Testis (tissue), 2 donors: ENCODE measurements at regions not wholly inside any gene's neighbourhood (a gene's known extent, or its start where the extent isn't known, plus 50 kb on each side); places are given as distances from the start of the nearest gene placed in this dataset.
A peak's percentile ranks its signal among the peaks of the same experiment; 100 is the strongest.
"Not testable (repeated sequence)": the region's sequence is repeated elsewhere in the genome, so short reads cannot be mapped to it uniquely, and the experiment has no call there.

Experiments used
- DNase-seq: peaks from one replicate; pipeline ENCODE4 v3.0.0-alpha.2; 2019
- H3K27ac ChIP-seq, 2 donors: fragments of 200-600 bp; sonication (generic); one replicate each; pipeline ENCODE4 v1.5.1; 2019
- H3K27me3 ChIP-seq: fragments of 200-600 bp; sonication (generic); one replicate; pipeline ENCODE4 v1.5.1; 2019
- H3K36me3 ChIP-seq: fragments of 200-600 bp; sonication (generic); one replicate; pipeline ENCODE4 v1.5.1; 2017; ENCODE audit warnings: low read depth; ENCODE audit errors: missing control alignments
- H3K4me1 ChIP-seq: fragments of 200-600 bp; sonication (generic); one replicate; pipeline ENCODE4 v1.5.1; 2019
- H3K4me3 ChIP-seq, 2 donors: fragments of 200-600 bp; sonication (generic); one replicate each; pipeline ENCODE4 v1.5.1; 2017 to 2019
- H3K9me3 ChIP-seq: fragments of 200-600 bp; sonication (generic); one replicate; pipeline ENCODE4 v1.5.1; 2017
- POLR2A ChIP-seq: fragments of 450-650 bp; IDR thresholded peaks from one replicate; pipeline ENCODE4 v1.6.1; 2017; ENCODE audit warnings: antibody characterized with exemption, mild to moderate bottlenecking, moderate library complexity
- WGBS, 2 donors: methylation state at CpG; one replicate each; pipeline ENCODE4 v1.1.5; 2018; 5-methylcytosine and 5-hydroxymethylcytosine counted together
- intact Hi-C: fragments of 100-400 bp; cut with DNase I; formaldehyde crosslinking; loops from one replicate; pipeline ENCODE4 v1.15.1; 2023; ENCODE audit warnings: low total_unique reads
- TF ChIP-seq, protein P1 (sequence below), 3 experiments: fragments of 450-650 bp in 2 of 3; fragments of 200-600 bp in 1 of 3; sonication (generic) in 1 of 3; IDR thresholded peaks; one replicate each; pipeline ENCODE4 v1.5.1; 2016 to 2019; ENCODE audit warnings: antibody characterized with exemption in 3 of 3, mild to moderate bottlenecking in 2 of 3, moderate library complexity in 1 of 3

DNA sequence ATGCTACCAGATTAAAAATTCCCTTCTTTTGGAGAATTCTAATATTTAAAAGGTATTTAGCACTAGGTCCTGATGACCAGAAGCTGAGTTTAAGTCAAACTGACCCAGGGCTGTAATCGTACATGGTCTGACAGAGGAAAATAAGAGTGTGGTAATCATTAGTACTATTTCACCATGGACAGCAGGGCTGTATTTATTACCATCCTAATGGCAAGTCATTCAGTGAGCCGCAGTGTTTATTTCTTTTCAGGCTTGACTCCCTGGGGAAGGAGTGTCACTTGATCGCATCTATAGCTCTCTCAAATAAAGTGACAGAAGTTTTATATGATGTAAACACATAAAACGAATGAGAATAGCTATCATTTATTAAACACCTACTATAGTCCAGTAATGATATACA is 261.8 kb downstream of the BTG1 start:
- H3K27ac ChIP-seq = no peak overlapping the region
- no peaks in the 10 kb centered on the region for H3K4me1 ChIP-seq
- no peaks in the 10 kb centered on the region for H3K36me3 ChIP-seq
- intact Hi-C loops = no loop called here
- no peak for DNase-seq
- H3K4me3 ChIP-seq = no peak overlapping the region
- TF ChIP-seq, protein P1, sequence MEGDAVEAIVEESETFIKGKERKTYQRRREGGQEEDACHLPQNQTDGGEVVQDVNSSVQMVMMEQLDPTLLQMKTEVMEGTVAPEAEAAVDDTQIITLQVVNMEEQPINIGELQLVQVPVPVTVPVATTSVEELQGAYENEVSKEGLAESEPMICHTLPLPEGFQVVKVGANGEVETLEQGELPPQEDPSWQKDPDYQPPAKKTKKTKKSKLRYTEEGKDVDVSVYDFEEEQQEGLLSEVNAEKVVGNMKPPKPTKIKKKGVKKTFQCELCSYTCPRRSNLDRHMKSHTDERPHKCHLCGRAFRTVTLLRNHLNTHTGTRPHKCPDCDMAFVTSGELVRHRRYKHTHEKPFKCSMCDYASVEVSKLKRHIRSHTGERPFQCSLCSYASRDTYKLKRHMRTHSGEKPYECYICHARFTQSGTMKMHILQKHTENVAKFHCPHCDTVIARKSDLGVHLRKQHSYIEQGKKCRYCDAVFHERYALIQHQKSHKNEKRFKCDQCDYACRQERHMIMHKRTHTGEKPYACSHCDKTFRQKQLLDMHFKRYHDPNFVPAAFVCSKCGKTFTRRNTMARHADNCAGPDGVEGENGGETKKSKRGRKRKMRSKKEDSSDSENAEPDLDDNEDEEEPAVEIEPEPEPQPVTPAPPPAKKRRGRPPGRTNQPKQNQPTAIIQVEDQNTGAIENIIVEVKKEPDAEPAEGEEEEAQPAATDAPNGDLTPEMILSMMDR (IDR thresholded peaks at IDR 0.05) = no peak
- TF ChIP-seq POLR2A = no peak
- WGBS, 2 donors = 82 to 83% methylated on average over 4 of the region's 4 CpGs
- no peaks in the 10 kb centered on the region for H3K27me3 ChIP-seq
- no peaks in the 10 kb centered on the region for H3K9me3 ChIP-seq

DNA sequence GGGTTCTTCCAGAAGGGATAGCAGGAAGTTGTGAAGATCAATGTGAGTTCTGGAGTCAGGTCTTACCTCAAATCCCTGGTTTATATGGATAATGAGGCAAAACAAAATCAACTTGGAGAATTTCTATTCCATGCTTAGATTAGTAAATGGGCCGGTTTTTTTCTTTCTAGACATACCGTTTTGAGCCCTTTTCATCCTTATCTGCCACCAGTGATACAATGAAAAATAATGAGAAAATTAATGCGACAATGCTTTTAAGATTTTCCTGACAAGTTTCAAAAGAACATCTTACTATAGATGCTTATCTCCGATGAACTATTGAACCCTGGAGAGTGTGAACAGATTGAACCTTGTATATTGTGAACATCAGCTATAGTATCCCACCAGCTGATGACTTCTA is 262.7 kb downstream of the BTG1 start:
- Histone ChIP-seq H3K4me1 (no peaks in the 10 kb centered on the region), H3K4me3 (no peak overlapping the region), H3K36me3 (no peaks in the 10 kb centered on the region), H3K27me3 (no peaks in the 10 kb centered on the region), H3K27ac (no peak overlapping the region), H3K9me3 (no peaks in the 10 kb centered on the region)
- 63 to 70% methylated on average over 4 of the region's 4 CpGs for WGBS, 2 donors
- intact Hi-C loops = no loop called here
- TF ChIP-seq, protein P1 (IDR thresholded peaks at IDR 0.05) = no peak
- TF ChIP-seq POLR2A = no peak
- DNase-seq = no peak

DNA sequence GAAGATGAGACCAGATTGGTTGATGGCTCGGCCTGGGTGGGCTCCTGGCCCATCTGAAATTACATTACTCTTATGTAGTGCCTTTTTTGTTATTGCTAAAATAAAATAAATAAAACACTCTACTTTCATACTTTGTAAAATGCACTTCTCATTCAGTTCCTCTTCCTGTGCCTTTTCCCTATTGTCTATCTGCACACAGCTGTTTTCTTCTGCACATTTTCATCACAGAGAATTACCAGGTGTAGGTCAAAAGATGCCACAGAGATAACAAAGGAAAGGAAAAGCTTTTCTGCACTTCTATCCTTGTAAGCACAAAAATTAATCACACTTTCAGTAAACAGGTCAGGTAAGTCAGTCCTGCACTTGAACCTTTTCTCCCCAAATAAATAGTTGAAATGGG is 265.1 kb downstream of the BTG1 start:
- TF ChIP-seq POLR2A = no peak
- TF ChIP-seq, protein P1 (IDR thresholded peaks at IDR 0.05) = no peak
- no peak for DNase-seq
- Histone ChIP-seq H3K27me3 (no peaks in the 10 kb centered on the region), H3K27ac (no peak overlapping the region), H3K9me3 (no peaks in the 10 kb centered on the region), H3K4me3 (no peak overlapping the region), H3K4me1 (no peaks in the 10 kb centered on the region), H3K36me3 (no peaks in the 10 kb centered on the region)
- 97% methylated on average over 1 of the region's 1 CpG for WGBS, 2 donors
- intact Hi-C loops = no loop called here

DNA sequence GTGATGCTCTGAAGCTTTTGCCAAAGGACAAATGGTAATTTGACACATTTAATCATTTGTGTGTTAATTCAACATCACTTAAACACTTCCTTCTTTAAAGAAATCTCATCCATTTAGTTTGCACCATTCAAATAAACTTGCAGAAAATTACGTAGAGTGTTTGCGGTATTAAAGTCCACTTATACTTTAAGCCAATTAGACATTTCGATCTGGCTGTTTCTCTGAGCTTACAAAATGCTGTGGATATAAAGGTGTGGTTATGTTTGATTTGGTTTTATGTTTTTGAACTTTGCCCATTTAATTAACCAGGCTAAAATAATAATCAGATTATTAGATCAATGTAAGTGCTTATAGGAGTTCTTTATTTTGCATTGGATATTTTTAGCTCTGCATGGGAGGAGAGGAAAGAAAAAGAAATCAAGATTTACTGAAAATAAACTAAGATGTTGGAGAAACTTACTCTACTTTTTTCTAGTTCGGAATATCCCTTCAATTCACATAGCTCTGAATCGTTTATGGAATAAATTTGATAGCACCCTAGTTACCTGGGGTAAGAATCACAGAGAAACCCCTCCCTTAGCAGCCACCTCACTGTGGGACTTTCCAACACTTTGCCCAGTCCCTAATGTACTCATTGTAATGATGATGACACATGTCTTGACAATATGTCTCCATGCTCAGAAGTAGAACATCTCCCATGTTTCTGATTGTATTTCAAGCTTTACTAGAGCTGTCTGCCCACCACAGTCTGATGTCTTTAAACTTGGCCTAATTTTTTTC is 268.0 kb downstream of the BTG1 start:
- H3K9me3 ChIP-seq = no peaks in the 10 kb centered on the region
- H3K4me3 ChIP-seq = no peak overlapping the region
- intact Hi-C loops = no loop called here
- no peak for DNase-seq
- TF ChIP-seq, protein P1 (IDR thresholded peaks at IDR 0.05) = no peak
- TF ChIP-seq POLR2A = no peak
- 90 to 91% methylated on average over 5 of the region's 5 CpGs for WGBS, 2 donors
- H3K27ac ChIP-seq = no peak overlapping the region
- no peaks in the 10 kb centered on the region for H3K27me3 ChIP-seq
- no peaks in the 10 kb centered on the region for H3K4me1 ChIP-seq
- H3K36me3 ChIP-seq = no peaks in the 10 kb centered on the region

DNA sequence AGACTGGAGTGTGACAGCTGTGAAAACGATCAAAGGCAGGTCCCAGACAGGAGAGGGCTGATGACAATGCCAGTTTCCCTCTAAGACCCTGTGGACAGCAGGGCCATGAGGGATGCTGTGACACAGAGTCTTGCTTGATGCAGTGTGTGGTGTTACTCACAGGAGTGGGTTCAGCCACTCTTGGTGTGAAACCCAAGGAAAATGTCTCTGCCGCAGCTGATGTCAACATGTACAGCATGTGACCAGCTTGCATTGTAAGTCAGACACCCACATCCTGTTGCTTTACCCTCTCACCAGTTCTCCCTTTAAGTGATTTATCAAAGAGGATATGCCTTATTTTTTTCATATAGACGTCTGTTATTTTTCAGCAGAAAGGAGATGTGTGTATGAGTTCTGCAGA is 268.6 kb downstream of the BTG1 start:
- no peaks in the 10 kb centered on the region for H3K9me3 ChIP-seq
- no peak for TF ChIP-seq POLR2A
- TF ChIP-seq, protein P1 (IDR thresholded peaks at IDR 0.05) = no peak
- H3K4me1 ChIP-seq = no peaks in the 10 kb centered on the region
- WGBS, 2 donors = 68 to 69% methylated on average over 3 of the region's 3 CpGs
- no peak overlapping the region for H3K27ac ChIP-seq
- H3K27me3 ChIP-seq = no peaks in the 10 kb centered on the region
- intact Hi-C loops = no loop called here
- no peaks in the 10 kb centered on the region for H3K36me3 ChIP-seq
- no peak overlapping the region for H3K4me3 ChIP-seq
- DNase-seq = peak; percentile 37

DNA sequence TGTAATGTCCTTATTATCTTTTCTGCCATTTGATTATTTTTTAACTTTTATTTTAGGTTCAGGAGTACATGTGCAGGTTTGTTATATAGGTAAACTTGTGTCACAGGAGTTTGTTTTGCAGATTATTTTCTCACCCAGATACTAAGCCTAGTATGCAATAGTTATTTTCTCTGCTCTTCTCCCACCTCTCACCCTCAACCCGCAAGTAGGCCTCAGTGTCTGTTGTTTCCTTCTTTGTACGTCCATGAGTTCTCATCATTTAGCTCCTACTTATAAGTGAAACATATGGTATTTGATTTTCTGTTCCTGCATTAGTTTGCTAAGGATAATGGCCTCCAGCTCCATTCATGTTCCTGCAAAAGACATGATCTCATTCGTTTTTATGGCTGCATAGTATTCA is 270.0 kb downstream of the BTG1 start:
- H3K4me1 ChIP-seq, H3K27ac ChIP-seq, H3K9me3 ChIP-seq, H3K27me3 ChIP-seq, H3K36me3 ChIP-seq, intact Hi-C loops, DNase-seq, H3K4me3 ChIP-seq: not testable (repeated sequence)
- 88 to 89% methylated on average over 3 of the region's 3 CpGs for WGBS, 2 donors
